ENCODE measurements at regions not wholly inside any gene's neighbourhood (a gene's known extent, or its start where the extent isn't known, plus 50 kb on each side); places are given as distances from the start of the nearest gene placed in this dataset.

DNA sequence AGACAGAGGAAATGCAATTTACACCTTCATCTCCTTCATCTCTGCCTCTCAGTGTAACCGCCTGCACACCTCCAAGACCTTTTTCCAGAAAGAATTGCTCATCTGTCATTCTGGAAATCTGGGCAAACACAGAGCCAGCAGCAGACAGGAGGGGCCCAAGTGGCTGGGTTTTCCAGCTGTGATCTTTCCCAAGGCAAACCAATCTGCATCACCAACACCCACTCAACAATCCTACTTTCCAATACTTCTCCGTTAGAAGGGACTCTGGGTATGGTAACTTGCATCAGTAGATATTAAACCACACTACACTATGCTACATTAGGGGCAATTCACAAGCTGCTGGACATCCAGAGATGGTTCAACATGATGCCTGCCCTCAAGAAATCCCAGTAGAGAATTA is 781.8 kb upstream of the AUTS2 start:
- TF ChIP-seq, protein P1, sequence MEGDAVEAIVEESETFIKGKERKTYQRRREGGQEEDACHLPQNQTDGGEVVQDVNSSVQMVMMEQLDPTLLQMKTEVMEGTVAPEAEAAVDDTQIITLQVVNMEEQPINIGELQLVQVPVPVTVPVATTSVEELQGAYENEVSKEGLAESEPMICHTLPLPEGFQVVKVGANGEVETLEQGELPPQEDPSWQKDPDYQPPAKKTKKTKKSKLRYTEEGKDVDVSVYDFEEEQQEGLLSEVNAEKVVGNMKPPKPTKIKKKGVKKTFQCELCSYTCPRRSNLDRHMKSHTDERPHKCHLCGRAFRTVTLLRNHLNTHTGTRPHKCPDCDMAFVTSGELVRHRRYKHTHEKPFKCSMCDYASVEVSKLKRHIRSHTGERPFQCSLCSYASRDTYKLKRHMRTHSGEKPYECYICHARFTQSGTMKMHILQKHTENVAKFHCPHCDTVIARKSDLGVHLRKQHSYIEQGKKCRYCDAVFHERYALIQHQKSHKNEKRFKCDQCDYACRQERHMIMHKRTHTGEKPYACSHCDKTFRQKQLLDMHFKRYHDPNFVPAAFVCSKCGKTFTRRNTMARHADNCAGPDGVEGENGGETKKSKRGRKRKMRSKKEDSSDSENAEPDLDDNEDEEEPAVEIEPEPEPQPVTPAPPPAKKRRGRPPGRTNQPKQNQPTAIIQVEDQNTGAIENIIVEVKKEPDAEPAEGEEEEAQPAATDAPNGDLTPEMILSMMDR (conservative IDR thresholded peaks at IDR 0.05; ENCODE audit: low read length), result no peak
- TF ChIP-seq EZH2phosphoT487 (IDR thresholded peaks at IDR 0.05; ENCODE audit: borderline replicate concordance), result no peak
